WTC11 (cell line): ENCODE measurements at regions not wholly inside any gene's neighbourhood (a gene's known extent, or its start where the extent isn't known, plus 50 kb on each side); places are given as distances from the start of the nearest gene placed in this dataset.

Experiments used
- ATAC-seq: fragments of 200-7000 bp; cut with Tn5 transposase; 2 replicates; pipeline ENCODE4 v1.10.0; 2021; ENCODE audit warnings: mild to moderate bottlenecking, moderate library complexity
- CTCF ChIA-PET: fragments of 300-600 bp; sonication (Branson Sonifier 250); formaldehyde crosslinking; loops from one replicate; lab custom pipeline; 2021; ENCODE audit warnings: antibody characterized with exemption; lab: Charles Lee
- POLR2A ChIA-PET: fragments of 350-600 bp; sonication (Branson Sonifier 250); formaldehyde crosslinking; loops from one replicate; lab custom pipeline; 2021; ENCODE audit warnings: antibody characterized with exemption; lab: Charles Lee
- DNase-seq: peaks from one replicate; pipeline ENCODE4 v3.0.0; 2021; ENCODE audit warnings: low spot score
- H3K27ac Mint-ChIP-seq: 2 replicates; pipeline ENCODE4 v1.8.0; 2021; ENCODE audit warnings: mixed read lengths
- H3K27me3 Mint-ChIP-seq: 2 replicates; pipeline ENCODE4 v1.8.0; 2021; ENCODE audit warnings: low read depth, mild to moderate bottlenecking, moderate library complexity, mixed read lengths
- H3K36me3 Mint-ChIP-seq: 2 replicates; pipeline ENCODE4 v1.8.0; 2021; ENCODE audit warnings: mixed read lengths
- H3K4me1 Mint-ChIP-seq: 2 replicates; pipeline ENCODE4 v1.8.0; 2022; ENCODE audit warnings: mixed read lengths
- H3K4me3 Mint-ChIP-seq: 2 replicates; pipeline ENCODE4 v1.8.0; 2021; ENCODE audit warnings: mild to moderate bottlenecking, moderate library complexity, mixed read lengths
- H3K9me3 Mint-ChIP-seq: 2 replicates; pipeline ENCODE4 v1.8.0; 2021; ENCODE audit warnings: mixed read lengths
- ETV6 ChIP-seq: sonication (generic); formaldehyde crosslinking; IDR thresholded peaks from 2 replicates; pipeline ENCODE4 v1.8.1; 2022; ENCODE audit warnings: mild to moderate bottlenecking, missing genetic modification reagents
- GRHL2 ChIP-seq: fragments of 250-450 bp; sonication (Bioruptor Pico); IDR thresholded peaks from 2 replicates; pipeline ENCODE4 v1.8.0; 2022; ENCODE audit warnings: mild to moderate bottlenecking, moderate library complexity; ENCODE audit not compliant: insufficient replicate concordance, severe bottlenecking
- IRF2 ChIP-seq: sonication (generic); formaldehyde crosslinking; IDR thresholded peaks from 2 replicates; pipeline ENCODE4 v1.8.0; 2022; ENCODE audit warnings: low read depth, missing genetic modification reagents, borderline replicate concordance
- NFE2L1 ChIP-seq: sonication (generic); formaldehyde crosslinking; IDR thresholded peaks from 2 replicates; pipeline ENCODE4 v1.8.1; 2023; ENCODE audit warnings: missing genetic modification reagents
- NR1H2 ChIP-seq: sonication (generic); formaldehyde crosslinking; IDR thresholded peaks from 2 replicates; pipeline ENCODE4 v1.9.0; 2021; ENCODE audit warnings: mild to moderate bottlenecking, moderate library complexity, missing genetic modification reagents
- RORB ChIP-seq: fragments of 250-450 bp; sonication (Bioruptor Pico); IDR thresholded peaks from 2 replicates; pipeline ENCODE4 v1.9.0; 2021; ENCODE audit warnings: mild to moderate bottlenecking
- SMAD4 ChIP-seq: sonication (generic); formaldehyde crosslinking; IDR thresholded peaks from 2 replicates; pipeline ENCODE4 v1.8.0; 2022; ENCODE audit warnings: mild to moderate bottlenecking, missing genetic modification reagents
- SP1 ChIP-seq: sonication (generic); formaldehyde crosslinking; conservative IDR thresholded peaks from 2 replicates; pipeline ENCODE4 v1.8.1; 2022; ENCODE audit warnings: missing genetic modification reagents
- ZBTB21 ChIP-seq: sonication (generic); formaldehyde crosslinking; IDR thresholded peaks from 2 replicates; pipeline ENCODE4 v1.8.1; 2023; ENCODE audit warnings: mild to moderate bottlenecking, missing genetic modification reagents, borderline replicate concordance
- ZNF121 ChIP-seq: sonication (generic); formaldehyde crosslinking; IDR thresholded peaks from 2 replicates; pipeline ENCODE4 v1.8.0; 2023; ENCODE audit warnings: missing genetic modification reagents
- ZNF138 ChIP-seq: sonication (generic); formaldehyde crosslinking; conservative IDR thresholded peaks from 2 replicates; pipeline ENCODE4 v1.8.1; 2022; ENCODE audit warnings: mild to moderate bottlenecking, moderate library complexity, missing genetic modification reagents
- ZNF219 ChIP-seq: sonication (generic); formaldehyde crosslinking; IDR thresholded peaks from 2 replicates; pipeline ENCODE4 v1.8.0; 2023; ENCODE audit warnings: missing genetic modification reagents, mild to moderate bottlenecking, borderline replicate concordance
- ZNF232 ChIP-seq: sonication (generic); formaldehyde crosslinking; IDR thresholded peaks from 2 replicates; pipeline ENCODE4 v1.8.0; 2022; ENCODE audit warnings: mild to moderate bottlenecking, missing genetic modification reagents
- ZNF317 ChIP-seq: sonication (generic); formaldehyde crosslinking; IDR thresholded peaks from 2 replicates; pipeline ENCODE4 v1.8.1; 2023; ENCODE audit warnings: low read depth, mild to moderate bottlenecking, moderate library complexity, missing genetic modification reagents, borderline replicate concordance
- ZNF416 ChIP-seq: fragments of 250-450 bp; sonication (Bioruptor Pico); IDR thresholded peaks from 2 replicates; pipeline ENCODE4 v1.9.0; 2021; ENCODE audit warnings: mild to moderate bottlenecking, inconsistent platforms
- ZNF671 ChIP-seq: fragments of 250-450 bp; sonication (Bioruptor Pico); IDR thresholded peaks from 2 replicates; pipeline ENCODE4 v1.8.0; 2021; ENCODE audit warnings: mild to moderate bottlenecking
- TF ChIP-seq, protein P1 (sequence below): fragments of 250-450 bp; sonication (Bioruptor Pico); IDR thresholded peaks from 2 replicates; pipeline ENCODE4 v1.9.0; 2021; ENCODE audit warnings: moderate library complexity, mild to moderate bottlenecking, inconsistent platforms, borderline replicate concordance
- TF ChIP-seq, protein P2 (sequence below): sonication (generic); formaldehyde crosslinking; IDR thresholded peaks from 2 replicates; pipeline ENCODE4 v1.8.0; 2023; ENCODE audit warnings: missing genetic modification reagents, mild to moderate bottlenecking, borderline replicate concordance
- TF ChIP-seq, protein P3 (sequence below): sonication (generic); formaldehyde crosslinking; IDR thresholded peaks from 2 replicates; pipeline ENCODE4 v1.8.1; 2022; ENCODE audit warnings: missing genetic modification reagents, borderline replicate concordance
- TF ChIP-seq, protein P4 (sequence below): fragments of 250-450 bp; sonication (Bioruptor Pico); IDR thresholded peaks from 2 replicates; pipeline ENCODE4 v2.1.2; 2022; ENCODE audit warnings: mild to moderate bottlenecking, moderate library complexity
- TF ChIP-seq, protein P5 (sequence below): sonication (generic); formaldehyde crosslinking; IDR thresholded peaks from 2 replicates; pipeline ENCODE4 v1.8.1; 2023; ENCODE audit warnings: mild to moderate bottlenecking, missing genetic modification reagents, borderline replicate concordance
- TF ChIP-seq, protein P6 (sequence below): fragments of 250-450 bp; sonication (Bioruptor Pico); conservative IDR thresholded peaks from 2 replicates; pipeline ENCODE4 v1.9.0; 2021; ENCODE audit warnings: mild to moderate bottlenecking

DNA sequence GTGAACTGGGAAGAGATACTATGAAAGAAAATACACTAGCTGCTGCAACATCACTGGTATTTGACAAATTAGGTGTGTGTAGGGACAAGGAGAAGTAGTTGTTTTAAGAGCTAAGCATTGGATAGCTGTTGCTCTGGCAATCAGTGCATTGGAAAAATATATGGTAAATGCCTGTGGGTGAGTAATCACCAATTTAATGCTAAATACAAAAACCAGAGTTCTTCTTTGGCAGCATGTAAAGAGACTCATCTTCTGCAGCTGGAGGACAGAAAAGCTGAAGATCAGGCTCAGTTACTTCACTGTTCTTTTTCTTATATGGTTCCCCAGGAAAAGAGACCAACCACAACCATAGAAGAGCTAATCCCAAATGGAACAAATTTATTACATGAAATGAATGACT, 201.8 kb upstream of the MPDZ start (continued):
- TF ChIP-seq, protein P1, sequence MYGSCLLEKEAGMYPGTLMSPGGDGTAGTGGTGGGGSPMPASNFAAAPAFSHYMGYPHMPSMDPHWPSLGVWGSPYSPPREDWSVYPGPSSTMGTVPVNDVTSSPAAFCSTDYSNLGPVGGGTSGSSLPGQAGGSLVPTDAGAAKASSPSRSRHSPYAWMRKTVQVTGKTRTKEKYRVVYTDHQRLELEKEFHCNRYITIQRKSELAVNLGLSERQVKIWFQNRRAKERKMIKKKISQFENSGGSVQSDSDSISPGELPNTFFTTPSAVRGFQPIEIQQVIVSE (CRISPR knock-in tag): no peak
- TF ChIP-seq ZNF671 (CRISPR knock-in tag) (no peak), SP1 (CRISPR knock-in tag) (no peak)
- TF ChIP-seq, all 79 proteins: peak for 0

DNA sequence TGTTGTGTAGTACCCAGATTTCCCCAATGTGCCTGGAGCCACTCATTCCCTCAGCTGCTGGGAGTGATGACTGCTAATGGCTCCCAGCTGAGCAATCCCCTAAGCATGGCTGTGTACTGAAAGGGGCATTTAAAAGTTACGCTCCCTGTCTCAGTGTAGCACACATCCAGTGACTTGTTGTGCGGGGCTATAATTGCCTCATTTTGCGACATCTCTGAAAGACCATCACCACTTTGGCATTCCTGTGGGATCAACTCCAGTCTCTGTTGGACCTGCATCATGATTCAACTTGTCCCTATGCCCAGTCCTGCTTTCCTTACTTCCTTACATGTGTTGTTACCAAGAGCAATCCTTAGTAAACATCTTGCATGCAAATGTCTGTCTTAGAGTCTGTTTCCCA, 201.2 kb upstream of the MPDZ start:
- POLR2A ChIA-PET: no interaction called here
- DNase-seq: no peak
- TF ChIP-seq ZNF232 (no peak), ETV6 (no peak), ZNF138 (CRISPR knock-in tag) (no peak), ZNF219 (no peak), NFE2L1 (no peak), GRHL2 (CRISPR knock-in tag) (no peak), ZNF416 (CRISPR knock-in tag) (no peak), ZNF121 (CRISPR knock-in tag) (no peak), IRF2 (CRISPR knock-in tag) (no peak), SMAD4 (CRISPR knock-in tag) (no peak), RORB (CRISPR knock-in tag) (no peak), ZNF317 (no peak), NR1H2 (CRISPR knock-in tag) (no peak), ZBTB21 (CRISPR knock-in tag) (no peak)
- TF ChIP-seq, protein P2, sequence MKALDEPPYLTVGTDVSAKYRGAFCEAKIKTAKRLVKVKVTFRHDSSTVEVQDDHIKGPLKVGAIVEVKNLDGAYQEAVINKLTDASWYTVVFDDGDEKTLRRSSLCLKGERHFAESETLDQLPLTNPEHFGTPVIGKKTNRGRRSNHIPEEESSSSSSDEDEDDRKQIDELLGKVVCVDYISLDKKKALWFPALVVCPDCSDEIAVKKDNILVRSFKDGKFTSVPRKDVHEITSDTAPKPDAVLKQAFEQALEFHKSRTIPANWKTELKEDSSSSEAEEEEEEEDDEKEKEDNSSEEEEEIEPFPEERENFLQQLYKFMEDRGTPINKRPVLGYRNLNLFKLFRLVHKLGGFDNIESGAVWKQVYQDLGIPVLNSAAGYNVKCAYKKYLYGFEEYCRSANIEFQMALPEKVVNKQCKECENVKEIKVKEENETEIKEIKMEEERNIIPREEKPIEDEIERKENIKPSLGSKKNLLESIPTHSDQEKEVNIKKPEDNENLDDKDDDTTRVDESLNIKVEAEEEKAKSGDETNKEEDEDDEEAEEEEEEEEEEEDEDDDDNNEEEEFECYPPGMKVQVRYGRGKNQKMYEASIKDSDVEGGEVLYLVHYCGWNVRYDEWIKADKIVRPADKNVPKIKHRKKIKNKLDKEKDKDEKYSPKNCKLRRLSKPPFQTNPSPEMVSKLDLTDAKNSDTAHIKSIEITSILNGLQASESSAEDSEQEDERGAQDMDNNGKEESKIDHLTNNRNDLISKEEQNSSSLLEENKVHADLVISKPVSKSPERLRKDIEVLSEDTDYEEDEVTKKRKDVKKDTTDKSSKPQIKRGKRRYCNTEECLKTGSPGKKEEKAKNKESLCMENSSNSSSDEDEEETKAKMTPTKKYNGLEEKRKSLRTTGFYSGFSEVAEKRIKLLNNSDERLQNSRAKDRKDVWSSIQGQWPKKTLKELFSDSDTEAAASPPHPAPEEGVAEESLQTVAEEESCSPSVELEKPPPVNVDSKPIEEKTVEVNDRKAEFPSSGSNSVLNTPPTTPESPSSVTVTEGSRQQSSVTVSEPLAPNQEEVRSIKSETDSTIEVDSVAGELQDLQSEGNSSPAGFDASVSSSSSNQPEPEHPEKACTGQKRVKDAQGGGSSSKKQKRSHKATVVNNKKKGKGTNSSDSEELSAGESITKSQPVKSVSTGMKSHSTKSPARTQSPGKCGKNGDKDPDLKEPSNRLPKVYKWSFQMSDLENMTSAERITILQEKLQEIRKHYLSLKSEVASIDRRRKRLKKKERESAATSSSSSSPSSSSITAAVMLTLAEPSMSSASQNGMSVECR (CRISPR knock-in tag): no peak
- TF ChIP-seq, protein P3, sequence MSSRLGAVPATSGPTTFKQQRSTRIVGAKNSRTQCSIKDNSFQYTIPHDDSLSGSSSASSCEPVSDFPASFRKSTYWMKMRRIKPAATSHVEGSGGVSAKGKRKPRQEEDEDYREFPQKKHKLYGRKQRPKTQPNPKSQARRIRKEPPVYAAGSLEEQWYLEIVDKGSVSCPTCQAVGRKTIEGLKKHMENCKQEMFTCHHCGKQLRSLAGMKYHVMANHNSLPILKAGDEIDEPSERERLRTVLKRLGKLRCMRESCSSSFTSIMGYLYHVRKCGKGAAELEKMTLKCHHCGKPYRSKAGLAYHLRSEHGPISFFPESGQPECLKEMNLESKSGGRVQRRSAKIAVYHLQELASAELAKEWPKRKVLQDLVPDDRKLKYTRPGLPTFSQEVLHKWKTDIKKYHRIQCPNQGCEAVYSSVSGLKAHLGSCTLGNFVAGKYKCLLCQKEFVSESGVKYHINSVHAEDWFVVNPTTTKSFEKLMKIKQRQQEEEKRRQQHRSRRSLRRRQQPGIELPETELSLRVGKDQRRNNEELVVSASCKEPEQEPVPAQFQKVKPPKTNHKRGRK (CRISPR knock-in tag): no peak
- TF ChIP-seq, protein P4, sequence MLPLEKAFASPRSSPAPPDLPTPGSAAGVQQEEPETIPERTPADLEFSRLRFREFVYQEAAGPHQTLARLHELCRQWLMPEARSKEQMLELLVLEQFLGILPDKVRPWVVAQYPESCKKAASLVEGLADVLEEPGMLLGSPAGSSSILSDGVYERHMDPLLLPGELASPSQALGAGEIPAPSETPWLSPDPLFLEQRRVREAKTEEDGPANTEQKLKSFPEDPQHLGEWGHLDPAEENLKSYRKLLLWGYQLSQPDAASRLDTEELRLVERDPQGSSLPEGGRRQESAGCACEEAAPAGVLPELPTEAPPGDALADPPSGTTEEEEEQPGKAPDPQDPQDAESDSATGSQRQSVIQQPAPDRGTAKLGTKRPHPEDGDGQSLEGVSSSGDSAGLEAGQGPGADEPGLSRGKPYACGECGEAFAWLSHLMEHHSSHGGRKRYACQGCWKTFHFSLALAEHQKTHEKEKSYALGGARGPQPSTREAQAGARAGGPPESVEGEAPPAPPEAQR (CRISPR knock-in tag): no peak
- TF ChIP-seq, protein P5, sequence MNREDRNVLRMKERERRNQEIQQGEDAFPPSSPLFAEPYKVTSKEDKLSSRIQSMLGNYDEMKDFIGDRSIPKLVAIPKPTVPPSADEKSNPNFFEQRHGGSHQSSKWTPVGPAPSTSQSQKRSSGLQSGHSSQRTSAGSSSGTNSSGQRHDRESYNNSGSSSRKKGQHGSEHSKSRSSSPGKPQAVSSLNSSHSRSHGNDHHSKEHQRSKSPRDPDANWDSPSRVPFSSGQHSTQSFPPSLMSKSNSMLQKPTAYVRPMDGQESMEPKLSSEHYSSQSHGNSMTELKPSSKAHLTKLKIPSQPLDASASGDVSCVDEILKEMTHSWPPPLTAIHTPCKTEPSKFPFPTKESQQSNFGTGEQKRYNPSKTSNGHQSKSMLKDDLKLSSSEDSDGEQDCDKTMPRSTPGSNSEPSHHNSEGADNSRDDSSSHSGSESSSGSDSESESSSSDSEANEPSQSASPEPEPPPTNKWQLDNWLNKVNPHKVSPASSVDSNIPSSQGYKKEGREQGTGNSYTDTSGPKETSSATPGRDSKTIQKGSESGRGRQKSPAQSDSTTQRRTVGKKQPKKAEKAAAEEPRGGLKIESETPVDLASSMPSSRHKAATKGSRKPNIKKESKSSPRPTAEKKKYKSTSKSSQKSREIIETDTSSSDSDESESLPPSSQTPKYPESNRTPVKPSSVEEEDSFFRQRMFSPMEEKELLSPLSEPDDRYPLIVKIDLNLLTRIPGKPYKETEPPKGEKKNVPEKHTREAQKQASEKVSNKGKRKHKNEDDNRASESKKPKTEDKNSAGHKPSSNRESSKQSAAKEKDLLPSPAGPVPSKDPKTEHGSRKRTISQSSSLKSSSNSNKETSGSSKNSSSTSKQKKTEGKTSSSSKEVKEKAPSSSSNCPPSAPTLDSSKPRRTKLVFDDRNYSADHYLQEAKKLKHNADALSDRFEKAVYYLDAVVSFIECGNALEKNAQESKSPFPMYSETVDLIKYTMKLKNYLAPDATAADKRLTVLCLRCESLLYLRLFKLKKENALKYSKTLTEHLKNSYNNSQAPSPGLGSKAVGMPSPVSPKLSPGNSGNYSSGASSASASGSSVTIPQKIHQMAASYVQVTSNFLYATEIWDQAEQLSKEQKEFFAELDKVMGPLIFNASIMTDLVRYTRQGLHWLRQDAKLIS (CRISPR knock-in tag): no peak
- TF ChIP-seq, protein P6, sequence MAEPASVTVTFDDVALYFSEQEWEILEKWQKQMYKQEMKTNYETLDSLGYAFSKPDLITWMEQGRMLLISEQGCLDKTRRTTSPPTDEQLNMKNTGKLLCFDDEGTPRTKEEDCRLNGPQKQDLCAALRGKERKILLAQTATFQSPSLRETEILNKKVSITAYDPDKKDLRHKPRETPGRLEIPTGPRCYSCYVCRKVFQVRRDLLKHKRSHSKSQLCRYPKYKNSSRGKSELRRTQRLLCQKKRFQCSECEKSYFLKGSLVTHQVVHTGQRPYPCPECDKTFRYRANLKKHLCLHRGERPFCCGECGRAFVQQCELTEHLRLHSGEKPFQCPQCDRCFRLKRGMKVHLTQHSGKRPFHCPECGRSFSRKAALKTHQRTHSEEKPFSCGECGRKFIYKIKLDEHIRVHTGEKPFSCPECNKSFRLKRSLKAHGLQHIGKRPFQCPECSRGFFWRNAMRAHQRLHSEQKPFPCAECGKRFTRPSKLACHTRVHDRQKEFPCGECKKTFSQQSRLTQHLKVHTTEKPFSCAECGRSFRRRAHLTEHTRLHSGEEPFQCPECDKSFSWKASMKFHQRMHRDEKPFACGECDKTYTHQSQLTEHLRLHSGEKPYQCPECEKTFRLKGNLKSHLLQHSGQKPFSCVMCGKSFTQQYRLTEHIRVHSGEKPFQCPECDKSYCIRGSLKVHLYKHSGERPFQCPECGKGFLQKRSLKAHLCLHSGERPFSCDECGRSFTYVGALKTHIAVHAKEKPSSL (CRISPR knock-in tag): no peak
- peaks cover 12% of the 10 kb centered on the region for H3K36me3 Mint-ChIP-seq
- H3K27me3 Mint-ChIP-seq: no peaks in the 10 kb centered on the region; the same call in 1 of the 2 replicates
- H3K4me1 Mint-ChIP-seq: peaks cover 20% of the 10 kb centered on the region
- no peak overlapping the region for H3K4me3 Mint-ChIP-seq
- peaks cover 24% of the 10 kb centered on the region for H3K9me3 Mint-ChIP-seq
- peak; percentile 65 for ATAC-seq
- CTCF ChIA-PET: no interaction called here
- no peak overlapping the region for H3K27ac Mint-ChIP-seq
